Endothelial cell of umbilical vein (primary cell): ENCODE measurements at regions not wholly inside any gene's neighbourhood (a gene's known extent, or its start where the extent isn't known, plus 50 kb on each side); places are given as distances from the start of the nearest gene placed in this dataset.

Experiments
- CTCF ChIP-seq, 2 donors: IDR thresholded peaks; 1 replicate in 1 of 2; 2 replicates in 1 of 2; pipeline ENCODE4 v1.5.1; 2011; ENCODE audit warnings: low read length in 2 of 2, mild to moderate bottlenecking in 2 of 2, moderate library complexity in 2 of 2, control low read depth in 1 of 2, inconsistent platforms in 1 of 2, low read depth in 1 of 2; ENCODE audit not compliant: insufficient read depth in 1 of 2; ENCODE audit errors: extremely low read depth in 1 of 2
- POLR2A ChIP-seq: IDR thresholded peaks from 2 replicates; pipeline ENCODE4 v1.6.1; 2012; ENCODE audit warnings: low read depth, mild to moderate bottlenecking, control low read depth, low read length
- POLR2AphosphoS5 ChIP-seq: IDR thresholded peaks from 2 replicates; pipeline ENCODE4 v1.6.1; 2012; ENCODE audit warnings: low read depth, mild to moderate bottlenecking, control low read depth, low read length, moderate library complexity; ENCODE audit not compliant: insufficient read depth

- no peak for TF ChIP-seq CTCF (IDR thresholded peaks at IDR 0.05; ENCODE audit: extremely low read depth in 1 of 2, insufficient read depth in 1 of 2, low read depth in 1 of 2, low read length in 2 of 2)
- TF ChIP-seq POLR2AphosphoS5: peak; percentile 62
- TF ChIP-seq POLR2A: no peak
Observed at GRCh38 chr3:128556907-128557306, 63.9 kb upstream of the GATA2 start.
